ENCODE measurements at regions not wholly inside any gene's neighbourhood (a gene's known extent, or its start where the extent isn't known, plus 50 kb on each side); places are given as distances from the start of the nearest gene placed in this dataset.

GRCh38 chr6:156507106-156507505, 270.1 kb upstream of the ARID1B start:
- no peak for TF ChIP-seq EZH2 (IDR thresholded peaks at IDR 0.05; ENCODE audit: low read depth, unreplicated experiment)
- TF ChIP-seq CTCF (conservative IDR thresholded peaks at IDR 0.05; ENCODE audit: low read depth in 2 of 2), result no peak
- no peak for TF ChIP-seq EZH2phosphoT487 (IDR thresholded peaks at IDR 0.05; ENCODE audit: unreplicated experiment)

Measured in GM23338 (cell line).